HS-5 (cell line): ENCODE measurements at regions not wholly inside any gene's neighbourhood (a gene's known extent, or its start where the extent isn't known, plus 50 kb on each side); places are given as distances from the start of the nearest gene placed in this dataset.
A peak's percentile ranks its signal among the peaks of the same experiment; 100 is the strongest.

Experiments used
- DNase-seq: peaks from one replicate; pipeline ENCODE4 v3.0.0-alpha.2; 2012; ENCODE audit warnings: low read depth

- no peak for DNase-seq
Measured at GRCh38 chr3:63046580-63046979, 171.4 kb upstream of the CADPS start.

DNA sequence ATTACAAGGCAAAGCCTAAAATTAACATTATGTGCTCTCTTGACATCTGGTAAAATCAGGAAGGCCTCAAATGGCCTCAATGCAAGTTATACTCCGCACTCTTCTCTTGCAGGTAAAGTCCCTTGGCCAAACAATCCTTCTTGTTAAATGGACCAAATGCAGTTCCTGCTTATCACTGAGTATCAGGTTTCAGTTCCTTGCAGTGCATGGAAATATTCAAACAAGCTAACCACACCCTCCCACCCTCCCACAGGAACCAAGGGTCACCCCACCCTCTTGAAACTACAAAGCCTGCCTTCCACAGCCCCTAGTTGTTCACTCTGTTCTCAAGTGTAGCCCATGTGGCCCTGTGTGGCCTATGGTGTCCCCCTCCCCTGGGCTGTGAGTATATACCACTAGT, 171.9 kb upstream of the CADPS start:
- no peak for DNase-seq

- peak; percentile 33 for DNase-seq
Measured at GRCh38 chr3:63048367-63049326, 173.4 kb upstream of the CADPS start.

DNA sequence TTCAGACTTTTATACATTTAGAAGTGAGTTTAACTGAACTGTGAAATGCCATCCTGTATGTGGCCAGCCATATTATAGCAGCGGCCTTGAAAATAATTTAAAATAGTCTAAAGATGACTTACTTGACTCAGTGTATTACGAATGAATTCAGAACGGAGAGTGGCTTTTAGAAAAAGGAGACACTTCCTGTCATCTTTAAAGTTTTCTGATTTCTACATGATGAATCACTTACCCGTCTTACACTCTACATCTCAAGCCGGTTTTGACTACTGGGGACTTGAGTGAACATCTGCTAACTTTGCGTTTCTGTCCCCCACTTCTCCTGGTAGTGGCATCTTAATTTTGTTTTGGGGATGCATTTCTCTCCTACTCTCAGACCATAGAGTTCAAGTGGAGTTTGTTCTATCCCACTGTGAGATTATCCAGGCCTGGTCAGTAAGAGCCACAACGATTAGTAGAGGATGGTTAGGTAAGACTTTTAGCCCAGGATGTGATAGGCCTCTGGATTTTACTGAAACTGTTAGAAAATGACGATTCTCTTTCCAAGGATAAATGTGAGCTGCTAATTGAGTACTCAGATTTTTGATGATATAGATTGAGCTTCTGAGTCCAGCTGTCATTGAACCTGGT, 175.4 kb upstream of the CADPS start:
- peak; percentile 66 for DNase-seq

DNA sequence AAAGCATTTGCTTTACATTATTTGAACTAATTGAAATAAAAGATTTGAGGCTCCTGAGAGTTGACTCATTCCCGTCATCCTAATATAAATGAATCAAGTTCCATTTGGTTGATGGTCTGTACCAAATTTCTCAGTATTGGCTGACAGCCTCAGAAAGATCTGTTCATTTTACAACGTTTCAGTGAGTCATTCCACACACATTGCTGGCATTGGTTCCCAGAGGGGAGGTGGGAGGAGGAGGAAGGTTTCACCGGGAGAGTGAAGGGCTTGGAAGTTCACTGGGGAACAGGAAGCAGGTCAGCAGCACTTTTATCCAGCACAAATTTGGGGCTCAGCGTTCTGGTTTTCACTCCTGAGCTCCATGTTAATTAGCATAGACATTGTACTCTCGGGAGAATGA, 176.7 kb upstream of the CADPS start:
- DNase-seq, result peak; percentile 91

DNA sequence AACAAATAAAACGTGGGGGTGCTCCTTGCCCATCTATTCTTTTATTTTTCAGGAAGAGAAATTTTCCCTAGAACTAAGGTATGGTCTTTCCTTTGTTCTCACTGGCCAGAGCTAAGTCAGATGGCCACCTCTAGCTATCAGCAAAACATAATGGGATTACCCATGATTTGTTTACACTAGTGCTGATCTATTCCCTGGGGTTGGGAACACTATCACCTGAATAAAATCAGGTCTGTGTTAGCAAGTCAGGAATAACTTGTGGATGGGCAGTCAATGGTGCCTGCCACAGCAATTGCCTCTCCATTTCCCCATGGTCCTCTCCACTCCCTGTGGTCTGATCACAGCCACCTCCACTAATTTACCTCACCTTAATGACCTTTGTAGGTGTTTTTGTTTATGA, 181.7 kb upstream of the CADPS start:
- no peak for DNase-seq

DNA sequence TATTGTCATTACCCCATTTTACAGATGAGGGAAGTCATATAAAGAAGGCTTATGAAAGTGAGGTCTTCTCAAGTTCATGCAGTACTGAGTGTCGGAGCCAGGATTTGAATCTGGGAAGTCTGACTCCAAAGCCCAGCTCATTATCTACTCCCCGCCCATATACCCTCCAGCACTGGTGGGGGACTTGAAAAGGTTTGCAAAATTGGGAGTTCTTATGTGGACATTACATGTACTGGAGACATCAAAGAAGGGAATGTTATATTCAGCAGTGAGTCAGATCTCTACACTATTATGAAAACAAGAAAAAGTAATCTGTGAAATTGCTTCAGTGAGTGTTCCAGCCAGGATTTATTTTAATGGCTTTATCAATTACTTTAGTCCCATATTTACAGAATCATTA, 185.2 kb upstream of the CADPS start:
- no peak for DNase-seq

GRCh38 chr3:63061449-63061848, 186.2 kb upstream of the CADPS start:
- no peak for DNase-seq

DNA sequence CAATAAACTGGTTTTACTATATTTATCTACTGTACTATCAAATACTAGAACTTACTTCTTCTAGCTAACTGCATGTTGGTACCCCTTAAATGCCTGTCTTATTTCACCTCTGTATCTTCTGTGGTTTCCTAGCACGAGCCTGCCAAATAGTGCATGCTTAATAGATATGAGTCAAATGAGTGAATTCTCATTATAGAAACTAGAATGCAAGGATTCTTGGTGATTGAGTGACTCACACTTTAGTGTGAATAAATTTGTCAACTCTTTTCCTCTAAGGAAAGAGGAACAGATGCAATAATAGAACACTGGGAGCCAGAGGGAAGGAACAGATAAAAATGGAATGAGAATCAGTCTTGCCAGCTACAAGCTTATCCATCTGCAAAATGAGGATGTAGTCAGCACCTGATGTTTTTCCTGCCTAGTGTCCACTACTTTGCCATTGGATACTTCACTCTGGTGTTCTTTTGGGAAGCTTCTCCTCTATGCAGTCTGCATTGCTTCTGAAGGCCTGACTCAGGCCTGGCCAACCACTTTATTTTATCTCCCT, 189.1 kb upstream of the CADPS start:
- no peak for DNase-seq

- no peak for DNase-seq
Measured at GRCh38 chr3:63067999-63068645, 192.9 kb upstream of the CADPS start.

GRCh38 chr3:63069806-63070475, 194.7 kb upstream of the CADPS start:
- no peak for DNase-seq

DNA sequence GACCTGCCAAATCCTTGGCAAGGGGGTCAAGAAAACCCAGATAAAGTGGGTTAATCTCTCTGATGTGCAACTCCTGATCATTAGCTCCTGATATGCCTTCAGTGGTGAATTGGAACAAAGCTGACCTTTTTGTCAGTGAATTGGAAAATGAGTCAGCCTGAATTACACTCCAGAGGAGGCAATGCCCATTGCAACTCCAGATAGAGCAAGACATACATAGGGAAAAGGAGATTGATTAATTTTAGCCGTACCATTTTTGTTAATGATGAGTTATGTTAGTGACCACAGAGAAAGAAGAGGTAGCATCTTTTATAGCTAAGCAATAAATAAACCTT, 195.2 kb upstream of the CADPS start:
- DNase-seq, result no peak

DNA sequence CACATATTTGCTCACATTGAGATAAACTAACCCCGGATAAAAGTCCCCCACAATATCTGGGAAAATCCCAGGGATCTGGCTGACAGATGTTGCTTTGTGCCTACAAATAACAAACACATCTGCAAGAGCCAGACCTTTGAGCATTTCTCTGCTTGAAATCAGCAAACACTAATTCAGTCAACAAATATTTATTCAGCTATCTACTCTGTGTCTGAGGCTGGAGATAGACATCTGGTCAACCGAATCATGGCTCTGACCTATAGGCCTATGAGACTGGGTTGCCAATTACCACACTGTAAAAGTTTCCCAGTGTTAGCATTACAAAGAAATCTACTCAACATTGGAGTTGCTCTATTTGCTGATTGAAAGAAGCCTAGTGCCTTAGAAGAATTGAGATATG, 201.1 kb upstream of the CADPS start:
- no peak for DNase-seq

- no peak for DNase-seq
Measured at GRCh38 chr3:63086190-63086589, 191.9 kb upstream of the SYNPR start.

- DNase-seq, result no peak
Measured at GRCh38 chr3:63089007-63089750, 188.9 kb upstream of the SYNPR start.

GRCh38 chr3:63089751-63090132, 188.4 kb upstream of the SYNPR start:
- DNase-seq, result no peak

DNA sequence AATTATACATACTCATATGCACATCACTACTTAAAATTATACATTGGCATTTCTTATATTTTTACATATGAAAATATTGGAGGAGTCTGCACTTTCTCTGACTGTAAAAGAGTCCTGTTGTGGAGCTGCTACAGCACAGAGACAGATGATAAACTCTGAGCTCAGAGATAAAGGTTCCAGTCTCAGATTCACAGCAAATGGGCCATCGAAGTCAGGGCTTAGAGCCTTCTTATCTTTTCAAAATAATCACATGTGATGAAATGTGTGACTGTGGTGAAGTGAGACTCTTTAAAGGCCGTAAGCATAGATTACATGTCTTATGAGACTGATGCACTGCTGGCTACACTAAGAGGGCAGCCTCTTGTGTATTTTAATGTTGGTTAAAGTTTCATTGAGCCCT, 187.5 kb upstream of the SYNPR start:
- no peak for DNase-seq

GRCh38 chr3:63092515-63092914, 185.6 kb upstream of the SYNPR start:
- no peak for DNase-seq

- DNase-seq, result no peak
Measured at GRCh38 chr3:63094642-63095408, 183.3 kb upstream of the SYNPR start.

DNA sequence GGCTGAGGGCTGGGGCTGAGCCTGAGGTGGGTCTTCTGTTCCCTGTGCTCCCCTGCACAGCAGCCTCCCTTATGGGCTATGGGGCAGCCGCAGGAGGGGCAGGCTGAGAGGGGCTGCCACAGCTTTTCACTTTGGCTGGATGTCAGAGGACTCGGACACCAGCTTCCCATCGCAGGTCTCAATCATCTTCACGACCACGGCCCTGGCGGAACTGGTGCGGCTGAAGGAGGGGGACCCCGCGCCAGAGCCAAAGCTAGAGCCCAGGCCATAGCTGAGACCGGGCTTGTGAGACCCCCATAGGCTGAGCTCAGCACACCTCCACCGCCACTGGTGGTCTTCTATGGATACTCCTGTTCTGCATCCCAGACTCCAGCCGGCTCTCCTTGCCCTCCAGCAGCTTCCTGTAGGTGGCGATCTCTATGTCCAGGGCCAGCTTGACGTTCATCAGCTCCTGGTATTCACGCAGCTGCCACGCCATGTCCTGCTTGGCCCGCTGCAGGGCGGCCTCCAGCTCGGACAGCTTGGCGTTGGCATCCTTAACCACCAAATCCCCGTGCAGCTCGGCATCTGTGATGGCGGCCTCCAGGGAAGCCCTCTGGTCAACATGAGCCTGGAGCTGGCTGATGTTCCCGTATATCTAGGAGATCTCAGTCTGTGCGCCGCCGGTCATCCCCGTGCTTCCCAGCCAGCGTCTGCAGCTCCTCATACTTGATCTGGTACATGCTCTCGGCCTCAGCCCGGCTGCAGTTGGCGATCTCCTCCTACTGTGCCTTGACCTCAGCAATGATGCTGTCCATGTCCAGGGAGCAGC, 181.7 kb upstream of the SYNPR start:
- DNase-seq, result no peak
